Liver (tissue), 8 donors: ENCODE measurements at regions not wholly inside any gene's neighbourhood (a gene's known extent, or its start where the extent isn't known, plus 50 kb on each side); places are given as distances from the start of the nearest gene placed in this dataset.

Source experiments
- DNase-seq: peaks from one replicate; pipeline ENCODE4 v3.0.0-alpha.2; 2017; ENCODE audit warnings: low spot score
- H3K27ac ChIP-seq, 2 donors: one replicate each; pipeline ENCODE4 v1.7.0; 2013; ENCODE audit warnings: inconsistent platforms in 2 of 2, low read length in 2 of 2, control low read depth in 1 of 2, low read depth in 1 of 2, mild to moderate bottlenecking in 1 of 2
- H3K27me3 ChIP-seq, 4 donors: one replicate each; pipeline versions ENCODE4 v1.6.1 to v1.7.0; 2013; ENCODE audit warnings: low read length in 3 of 4, inconsistent platforms in 1 of 4, mild to moderate bottlenecking in 1 of 4, moderate library complexity in 1 of 4; ENCODE audit not compliant: control insufficient read depth in 4 of 4, insufficient read depth in 4 of 4
- H3K36me3 ChIP-seq, 4 donors: one replicate each; pipeline versions ENCODE4 v1.6.1 to v1.7.0; 2013; ENCODE audit warnings: low read length in 3 of 4, mild to moderate bottlenecking in 3 of 4, low read depth in 1 of 4, moderate library complexity in 1 of 4; ENCODE audit not compliant: control insufficient read depth in 4 of 4, insufficient read depth in 3 of 4
- H3K4me1 ChIP-seq, 4 donors: one replicate each; pipeline versions ENCODE4 v1.6.1 to v1.7.0; 2013; ENCODE audit warnings: low read length in 3 of 4, mild to moderate bottlenecking in 3 of 4, moderate library complexity in 1 of 4; ENCODE audit not compliant: control insufficient read depth in 4 of 4, insufficient read depth in 4 of 4
- H3K4me3 ChIP-seq, 3 donors: one replicate each; pipeline versions ENCODE4 v1.6.1 to v1.7.0; 2013; ENCODE audit warnings: low read length in 3 of 3, control low read depth in 1 of 3, low read depth in 1 of 3, mild to moderate bottlenecking in 1 of 3
- H3K9ac ChIP-seq, 2 donors: one replicate each; pipeline ENCODE4 v1.7.0; 2013; ENCODE audit warnings: low read length in 2 of 2, mild to moderate bottlenecking in 2 of 2, moderate library complexity in 2 of 2, control low read depth in 1 of 2, low read depth in 1 of 2
- H3K9me3 ChIP-seq, 4 donors: one replicate each; pipeline versions ENCODE4 v1.6.1 to v1.7.0; 2013; ENCODE audit warnings: low read length in 3 of 4; ENCODE audit not compliant: control insufficient read depth in 4 of 4
- EGR1 ChIP-seq, 2 donors: IDR thresholded peaks; 2 replicates each; pipeline ENCODE4 v1.6.1; 2016 to 2018; ENCODE audit warnings: antibody characterized with exemption in 2 of 2, low read depth in 2 of 2
- FOXA1 ChIP-seq: IDR thresholded peaks from 2 replicates; pipeline ENCODE4 v1.6.1; 2016; ENCODE audit warnings: antibody characterized with exemption
- FOXA2 ChIP-seq: IDR thresholded peaks from 2 replicates; pipeline ENCODE4 v1.6.1; 2016; ENCODE audit warnings: antibody characterized with exemption
- GABPA ChIP-seq, 2 donors: IDR thresholded peaks in 1 of 2; conservative IDR thresholded peaks in 1 of 2; 2 replicates each; pipeline ENCODE4 v1.6.1; 2016; ENCODE audit warnings: antibody characterized with exemption in 2 of 2, mild to moderate bottlenecking in 1 of 2, moderate library complexity in 1 of 2
- HNF4A ChIP-seq, 2 donors: conservative IDR thresholded peaks; 2 replicates each; pipeline ENCODE4 v1.6.1; 2016; ENCODE audit warnings: antibody characterized with exemption in 2 of 2, mild to moderate bottlenecking in 2 of 2
- HNF4G ChIP-seq: IDR thresholded peaks from 2 replicates; pipeline ENCODE4 v1.6.1; 2016; ENCODE audit warnings: antibody characterized with exemption
- JUND ChIP-seq, 2 donors: IDR thresholded peaks; 2 replicates each; pipeline ENCODE4 v1.6.1; 2016; ENCODE audit warnings: antibody characterized with exemption in 2 of 2
- NR2F2 ChIP-seq: IDR thresholded peaks from 2 replicates; pipeline ENCODE4 v1.6.1; 2016; ENCODE audit warnings: antibody characterized with exemption
- RAD21 ChIP-seq, 2 donors: IDR thresholded peaks; 2 replicates each; pipeline ENCODE4 v1.6.1; 2016; ENCODE audit warnings: antibody characterized with exemption in 2 of 2, mild to moderate bottlenecking in 2 of 2
- RXRA ChIP-seq, 2 donors: IDR thresholded peaks; 2 replicates each; pipeline ENCODE4 v1.6.1; 2017 to 2018; ENCODE audit warnings: antibody characterized with exemption in 2 of 2, mild to moderate bottlenecking in 1 of 2
- SP1 ChIP-seq: IDR thresholded peaks from 2 replicates; pipeline ENCODE4 v1.6.1; 2018; ENCODE audit warnings: antibody characterized with exemption, mild to moderate bottlenecking
- TAF1 ChIP-seq: conservative IDR thresholded peaks from 2 replicates; pipeline ENCODE4 v1.6.1; 2016; ENCODE audit warnings: antibody characterized with exemption, mild to moderate bottlenecking
- WGBS: extraction: QIAGEN DNeasy Blood & Tissue Kit; methylation state at CpG from one replicate; pipeline ENCODE4 v1.1.7; 2013; 5-methylcytosine and 5-hydroxymethylcytosine counted together
- TF ChIP-seq, protein P1 (sequence below): IDR thresholded peaks from 2 replicates; pipeline ENCODE4 v1.6.1; 2016; ENCODE audit warnings: antibody characterized with exemption, mild to moderate bottlenecking
- TF ChIP-seq, protein P2 (sequence below): IDR thresholded peaks from 2 replicates; pipeline ENCODE4 v1.6.1; 2016; ENCODE audit warnings: antibody characterized with exemption
- TF ChIP-seq, protein P3 (sequence below): fragments of 150-350 bp; IDR thresholded peaks from 2 replicates; pipeline ENCODE4 v1.5.1; 2017; ENCODE audit warnings: improper control_type of control experiment, low read depth, low read length; ENCODE audit not compliant: missing input control
- TF ChIP-seq, protein P4 (sequence below): IDR thresholded peaks from 2 replicates; pipeline ENCODE4 v1.6.1; 2016; ENCODE audit warnings: antibody characterized with exemption
- donor health status: healthy.
- donor health status: healthy.
- donor health status: healthy.
- donor health status: healthy.
- donor health status: healthy.

DNA sequence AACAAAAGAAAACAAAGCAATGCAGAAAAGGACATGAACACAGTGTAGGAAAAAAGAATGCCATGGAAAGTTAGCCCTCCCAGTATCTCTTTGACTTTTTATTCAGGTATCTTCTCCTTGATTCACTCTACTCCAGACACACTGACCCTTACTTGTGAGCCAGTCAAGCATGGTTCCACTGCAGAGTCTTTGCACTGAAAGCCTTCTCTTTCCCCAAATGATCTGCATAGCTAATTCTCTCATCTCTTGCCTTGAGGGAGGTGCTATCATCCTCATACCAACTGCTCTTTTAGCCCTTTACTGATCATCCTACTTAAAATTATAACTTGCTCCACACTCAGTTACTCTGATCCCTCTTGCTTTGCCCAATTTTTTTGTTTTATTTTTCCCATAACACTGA, 101.2 kb upstream of the SLC16A7 start:
- H3K36me3 ChIP-seq: no peaks in the 10 kb centered on the region
- no peak overlapping the region for H3K9ac ChIP-seq
- TF ChIP-seq GABPA (IDR thresholded peaks at IDR 0.05 in 1 of 2, conservative IDR thresholded peaks at IDR 0.05 in 1 of 2) (no peak), FOXA1 (no peak), NR2F2 (no peak), HNF4G (no peak), TAF1 (no peak), RXRA (IDR thresholded peaks at IDR 0.05) (no peak), SP1 (no peak), FOXA2 (no peak), HNF4A (conservative IDR thresholded peaks at IDR 0.05) (no peak)
- TF ChIP-seq, protein P1, sequence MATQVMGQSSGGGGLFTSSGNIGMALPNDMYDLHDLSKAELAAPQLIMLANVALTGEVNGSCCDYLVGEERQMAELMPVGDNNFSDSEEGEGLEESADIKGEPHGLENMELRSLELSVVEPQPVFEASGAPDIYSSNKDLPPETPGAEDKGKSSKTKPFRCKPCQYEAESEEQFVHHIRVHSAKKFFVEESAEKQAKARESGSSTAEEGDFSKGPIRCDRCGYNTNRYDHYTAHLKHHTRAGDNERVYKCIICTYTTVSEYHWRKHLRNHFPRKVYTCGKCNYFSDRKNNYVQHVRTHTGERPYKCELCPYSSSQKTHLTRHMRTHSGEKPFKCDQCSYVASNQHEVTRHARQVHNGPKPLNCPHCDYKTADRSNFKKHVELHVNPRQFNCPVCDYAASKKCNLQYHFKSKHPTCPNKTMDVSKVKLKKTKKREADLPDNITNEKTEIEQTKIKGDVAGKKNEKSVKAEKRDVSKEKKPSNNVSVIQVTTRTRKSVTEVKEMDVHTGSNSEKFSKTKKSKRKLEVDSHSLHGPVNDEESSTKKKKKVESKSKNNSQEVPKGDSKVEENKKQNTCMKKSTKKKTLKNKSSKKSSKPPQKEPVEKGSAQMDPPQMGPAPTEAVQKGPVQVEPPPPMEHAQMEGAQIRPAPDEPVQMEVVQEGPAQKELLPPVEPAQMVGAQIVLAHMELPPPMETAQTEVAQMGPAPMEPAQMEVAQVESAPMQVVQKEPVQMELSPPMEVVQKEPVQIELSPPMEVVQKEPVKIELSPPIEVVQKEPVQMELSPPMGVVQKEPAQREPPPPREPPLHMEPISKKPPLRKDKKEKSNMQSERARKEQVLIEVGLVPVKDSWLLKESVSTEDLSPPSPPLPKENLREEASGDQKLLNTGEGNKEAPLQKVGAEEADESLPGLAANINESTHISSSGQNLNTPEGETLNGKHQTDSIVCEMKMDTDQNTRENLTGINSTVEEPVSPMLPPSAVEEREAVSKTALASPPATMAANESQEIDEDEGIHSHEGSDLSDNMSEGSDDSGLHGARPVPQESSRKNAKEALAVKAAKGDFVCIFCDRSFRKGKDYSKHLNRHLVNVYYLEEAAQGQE: no peak
- TF ChIP-seq, protein P2, sequence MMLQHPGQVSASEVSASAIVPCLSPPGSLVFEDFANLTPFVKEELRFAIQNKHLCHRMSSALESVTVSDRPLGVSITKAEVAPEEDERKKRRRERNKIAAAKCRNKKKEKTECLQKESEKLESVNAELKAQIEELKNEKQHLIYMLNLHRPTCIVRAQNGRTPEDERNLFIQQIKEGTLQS: no peak
- TF ChIP-seq, protein P3, sequence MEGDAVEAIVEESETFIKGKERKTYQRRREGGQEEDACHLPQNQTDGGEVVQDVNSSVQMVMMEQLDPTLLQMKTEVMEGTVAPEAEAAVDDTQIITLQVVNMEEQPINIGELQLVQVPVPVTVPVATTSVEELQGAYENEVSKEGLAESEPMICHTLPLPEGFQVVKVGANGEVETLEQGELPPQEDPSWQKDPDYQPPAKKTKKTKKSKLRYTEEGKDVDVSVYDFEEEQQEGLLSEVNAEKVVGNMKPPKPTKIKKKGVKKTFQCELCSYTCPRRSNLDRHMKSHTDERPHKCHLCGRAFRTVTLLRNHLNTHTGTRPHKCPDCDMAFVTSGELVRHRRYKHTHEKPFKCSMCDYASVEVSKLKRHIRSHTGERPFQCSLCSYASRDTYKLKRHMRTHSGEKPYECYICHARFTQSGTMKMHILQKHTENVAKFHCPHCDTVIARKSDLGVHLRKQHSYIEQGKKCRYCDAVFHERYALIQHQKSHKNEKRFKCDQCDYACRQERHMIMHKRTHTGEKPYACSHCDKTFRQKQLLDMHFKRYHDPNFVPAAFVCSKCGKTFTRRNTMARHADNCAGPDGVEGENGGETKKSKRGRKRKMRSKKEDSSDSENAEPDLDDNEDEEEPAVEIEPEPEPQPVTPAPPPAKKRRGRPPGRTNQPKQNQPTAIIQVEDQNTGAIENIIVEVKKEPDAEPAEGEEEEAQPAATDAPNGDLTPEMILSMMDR: no peak
- H3K27me3 ChIP-seq: no peaks in the 10 kb centered on the region
- H3K9me3 ChIP-seq: no peaks in the 10 kb centered on the region
- DNase-seq: no peak
- no peak overlapping the region for H3K4me3 ChIP-seq
- no peaks in the 10 kb centered on the region for H3K4me1 ChIP-seq
- H3K27ac ChIP-seq: no peak overlapping the region

DNA sequence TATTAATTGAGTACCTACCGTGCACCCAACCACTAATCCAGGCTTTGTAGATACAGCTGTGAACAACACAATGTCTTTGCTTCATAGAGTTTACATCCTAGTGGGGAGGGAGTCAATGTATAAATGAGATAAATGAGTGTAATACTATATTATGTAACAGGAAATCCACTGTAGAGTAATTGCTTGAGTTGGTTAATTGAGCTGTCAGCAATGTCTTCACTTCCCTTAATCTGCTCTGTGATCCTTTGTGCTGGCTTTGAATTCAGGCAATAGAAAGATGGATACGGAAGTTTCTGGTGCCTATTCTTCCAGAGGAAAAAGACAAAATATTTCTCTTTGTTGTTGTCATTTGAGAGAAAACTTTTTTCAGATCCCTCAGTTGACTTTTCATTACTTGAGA, 104.0 kb upstream of the SLC16A7 start:
- H3K27ac ChIP-seq: no peak overlapping the region
- no peaks in the 10 kb centered on the region for H3K27me3 ChIP-seq
- TF ChIP-seq SP1 (no peak), GABPA (IDR thresholded peaks at IDR 0.05 in 1 of 2, conservative IDR thresholded peaks at IDR 0.05 in 1 of 2) (no peak), FOXA1 (no peak), HNF4G (no peak), FOXA2 (no peak), RAD21 (IDR thresholded peaks at IDR 0.05) (no peak), JUND (IDR thresholded peaks at IDR 0.05) (no peak), EGR1 (IDR thresholded peaks at IDR 0.05; ENCODE audit: low read depth in 2 of 2) (no peak), RXRA (IDR thresholded peaks at IDR 0.05) (no peak)
- TF ChIP-seq, protein P1: no peak
- TF ChIP-seq, protein P2: no peak
- TF ChIP-seq, protein P4, sequence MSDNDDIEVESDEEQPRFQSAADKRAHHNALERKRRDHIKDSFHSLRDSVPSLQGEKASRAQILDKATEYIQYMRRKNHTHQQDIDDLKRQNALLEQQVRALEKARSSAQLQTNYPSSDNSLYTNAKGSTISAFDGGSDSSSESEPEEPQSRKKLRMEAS: no peak
- no peaks in the 10 kb centered on the region for H3K36me3 ChIP-seq
- H3K9ac ChIP-seq: no peak overlapping the region
- no peaks in the 10 kb centered on the region for H3K9me3 ChIP-seq
- H3K4me3 ChIP-seq: no peak overlapping the region
- no peak for DNase-seq
- H3K4me1 ChIP-seq: no peaks in the 10 kb centered on the region
- 77% methylated on average over 2 of the region's 2 CpGs for WGBS
